ENCODE measurements at regions not wholly inside any gene's neighbourhood (a gene's known extent, or its start where the extent isn't known, plus 50 kb on each side); places are given as distances from the start of the nearest gene placed in this dataset.
"Not testable (repeated sequence)": the region's sequence is repeated elsewhere in the genome, so short reads cannot be mapped to it uniquely, and the experiment has no call there.

DNA sequence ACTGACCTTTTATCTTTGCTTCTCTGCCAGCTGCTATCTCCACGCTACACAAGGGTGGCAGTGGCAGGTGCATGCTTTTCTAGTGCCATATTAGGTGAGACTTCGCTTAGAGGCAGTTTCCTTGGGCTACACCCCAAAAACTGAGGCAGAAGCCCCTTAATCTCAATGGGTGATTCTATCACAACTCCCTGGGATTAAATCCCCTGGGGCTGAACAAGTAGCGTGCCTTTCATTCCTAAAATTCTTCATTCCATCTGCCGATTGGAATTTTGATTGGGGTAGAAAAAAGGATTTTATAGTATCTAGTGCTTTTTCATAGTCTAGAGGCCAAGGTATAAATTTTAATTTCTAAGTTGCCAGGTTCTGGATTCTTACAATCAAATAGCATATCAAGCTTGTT, 1040.5 kb upstream of the ACVR2A start:
- DNase-seq (ENCODE audit: low spot score), result no peak

- DNase-seq (ENCODE audit: low spot score), result no peak
Measured at GRCh38 chr2:146801886-146802285, 1042.9 kb upstream of the ACVR2A start.

GRCh38 chr2:146786396-146786795, 1058.4 kb upstream of the ACVR2A start:
- no peak for DNase-seq (ENCODE audit: low spot score)

GRCh38 chr2:146785101-146785500, 1059.7 kb upstream of the ACVR2A start:
- no peak for DNase-seq (ENCODE audit: low spot score)

DNA sequence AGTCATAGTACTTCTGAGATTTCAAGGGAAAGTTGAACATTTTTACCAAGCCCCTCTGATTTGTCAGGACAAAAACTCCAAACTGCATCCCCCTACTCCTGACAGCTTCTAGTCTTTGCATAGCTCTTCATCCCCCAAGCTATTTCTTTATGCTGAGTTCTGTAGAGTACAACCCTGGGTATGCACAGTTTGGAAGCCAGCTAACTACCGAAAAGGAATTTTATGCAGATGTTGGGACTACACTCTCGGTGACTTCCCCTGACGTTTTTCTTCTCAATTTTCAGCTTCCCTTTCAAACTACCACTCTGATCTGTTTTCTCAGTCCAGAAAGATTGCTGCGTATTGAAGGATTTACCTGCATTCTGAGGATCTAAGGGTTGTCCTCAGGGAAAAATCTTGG, 1060.2 kb upstream of the ACVR2A start:
- DNase-seq (ENCODE audit: low spot score), result no peak

GRCh38 chr2:146777181-146777580, 1067.6 kb upstream of the ACVR2A start:
- DNase-seq (ENCODE audit: low spot score), result no peak

- DNase-seq (ENCODE audit: low spot score), result no peak
Measured at GRCh38 chr2:146776596-146776995, 1068.2 kb upstream of the ACVR2A start.

DNA sequence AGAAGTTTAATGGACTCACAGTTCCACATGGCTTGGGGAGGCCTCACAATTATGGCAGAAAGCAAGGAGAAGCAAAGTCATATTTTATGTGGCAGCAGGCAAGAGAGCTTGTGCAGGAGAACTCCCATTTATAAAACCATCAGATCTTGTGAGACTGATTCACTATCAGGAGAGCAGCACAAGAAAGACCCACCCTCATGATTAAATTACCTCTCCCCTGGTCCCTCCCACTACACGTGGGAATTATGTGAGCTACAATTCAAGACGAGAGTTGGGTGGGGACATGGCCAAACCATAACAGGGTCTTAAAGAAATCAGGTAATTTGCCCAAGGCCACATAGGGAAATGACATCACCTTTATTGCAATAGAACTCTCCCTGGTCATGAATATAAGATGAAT, 1073.3 kb upstream of the ACVR2A start:
- no peak for DNase-seq (ENCODE audit: low spot score)

DNA sequence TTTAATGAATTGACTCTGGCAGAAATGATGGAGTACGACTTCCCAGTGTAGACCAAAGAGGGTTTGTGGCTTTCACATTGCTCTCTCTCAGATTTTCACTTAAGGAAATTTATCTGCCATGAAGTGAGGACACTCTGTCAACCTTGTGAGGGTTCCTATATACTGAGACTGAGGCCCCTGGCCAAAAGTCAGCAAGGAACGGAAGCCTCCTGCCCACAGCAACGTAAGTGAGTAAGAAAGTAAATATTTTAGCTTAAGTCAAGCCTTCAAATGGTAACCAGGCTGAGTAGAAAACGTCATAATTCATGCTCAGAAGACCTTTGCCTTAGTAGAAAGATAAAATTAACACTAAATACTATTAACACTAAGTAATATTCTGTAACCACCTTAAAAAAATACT, 1080.5 kb upstream of the ACVR2A start:
- no peak for DNase-seq (ENCODE audit: low spot score)

GRCh38 chr2:146762786-146763185, 1082.0 kb upstream of the ACVR2A start:
- DNase-seq (ENCODE audit: low spot score), result no peak

- no peak for DNase-seq (ENCODE audit: low spot score)
Measured at GRCh38 chr2:146754606-146755005, 1090.2 kb upstream of the ACVR2A start.

DNA sequence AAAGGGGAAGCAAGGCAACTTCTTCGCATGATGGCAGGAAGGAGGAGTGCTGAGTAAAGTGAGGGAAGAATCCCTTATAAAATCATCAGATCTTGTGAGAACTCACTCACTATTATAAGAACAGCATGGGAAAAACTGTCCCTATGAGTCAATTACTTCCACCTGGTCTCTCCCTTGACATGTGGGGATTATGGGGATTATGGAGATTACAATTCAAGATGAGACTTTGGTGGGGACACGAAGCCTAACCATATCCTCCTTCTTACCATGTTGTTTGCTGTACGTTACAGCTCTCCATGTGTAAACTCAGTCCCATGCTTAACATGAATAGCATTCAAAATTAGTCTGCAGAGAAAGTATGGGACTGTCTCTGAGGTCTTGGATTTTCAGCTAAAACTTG, 1096.8 kb upstream of the ACVR2A start:
- DNase-seq (ENCODE audit: low spot score), result no peak

GRCh38 chr2:146741260-146741659, 1103.6 kb upstream of the ACVR2A start:
- no peak for DNase-seq (ENCODE audit: low spot score)

GRCh38 chr2:146734821-146735190, 1110.0 kb upstream of the ACVR2A start:
- DNase-seq (ENCODE audit: low spot score), result no peak

DNA sequence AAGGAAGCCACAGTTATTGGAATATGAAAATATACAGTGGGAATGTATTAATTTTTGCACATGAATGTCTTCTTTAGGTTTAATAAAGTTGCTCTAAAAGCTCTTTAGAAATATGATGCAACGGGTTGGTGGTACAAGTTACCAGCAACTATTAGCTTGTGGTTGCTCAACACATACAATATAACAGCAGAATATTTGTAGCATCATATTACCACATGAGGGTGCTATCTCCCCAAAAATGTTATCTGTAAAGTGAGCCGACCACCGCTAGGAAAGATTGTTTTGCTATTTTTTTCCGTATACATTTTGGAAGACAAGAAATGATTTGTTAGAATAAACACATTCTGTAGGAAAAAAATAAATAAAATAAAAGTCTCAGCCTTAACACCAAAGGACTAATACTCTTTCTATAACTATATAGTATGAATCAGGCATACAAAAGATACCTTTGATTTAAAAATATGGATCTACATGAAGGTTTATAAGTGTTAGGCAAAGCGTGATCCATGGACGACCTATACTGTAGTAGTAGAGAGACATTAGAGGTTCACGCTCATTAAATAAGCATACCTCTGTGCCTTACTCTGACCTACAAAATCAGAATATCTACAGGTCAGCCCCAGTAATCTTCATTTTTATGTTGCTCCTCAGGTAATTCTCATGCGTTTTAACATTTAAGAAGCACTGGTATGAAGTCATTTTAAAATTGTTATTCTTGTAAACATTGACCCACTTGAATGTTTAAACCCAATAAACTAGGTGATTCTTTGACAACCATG, 1110.6 kb upstream of the ACVR2A start:
- peak; percentile 63 for DNase-seq (ENCODE audit: low spot score)

GRCh38 chr2:146730882-146731281, 1113.9 kb upstream of the ACVR2A start:
- DNase-seq (ENCODE audit: low spot score), result no peak

GRCh38 chr2:146721486-146721885, 1123.3 kb upstream of the ACVR2A start:
- no peak for DNase-seq (ENCODE audit: low spot score)

- no peak for DNase-seq (ENCODE audit: low spot score)
Measured at GRCh38 chr2:146720170-146720569, 1124.7 kb upstream of the ACVR2A start.

GRCh38 chr2:146716591-146716990, 1128.2 kb upstream of the ACVR2A start:
- DNase-seq (ENCODE audit: low spot score), result no peak

GRCh38 chr2:146709004-146709403, 1135.8 kb upstream of the ACVR2A start:
- no peak for DNase-seq (ENCODE audit: low spot score)

GRCh38 chr2:146701183-146701582, 1143.6 kb upstream of the ACVR2A start:
- no peak for DNase-seq (ENCODE audit: low spot score)

GRCh38 chr2:146697307-146697706, 1147.5 kb upstream of the ACVR2A start:
- DNase-seq (ENCODE audit: low spot score), result no peak

- not testable (repeated sequence) for DNase-seq (ENCODE audit: low spot score)
Measured at GRCh38 chr2:146696787-146697186, 1148.0 kb upstream of the ACVR2A start.

- DNase-seq (ENCODE audit: low spot score), result no peak
Measured at GRCh38 chr2:146681991-146682390, 1162.8 kb upstream of the ACVR2A start.

Measured in SW480 (cell line).